Fibroblast of the aortic adventitia (primary cell): ENCODE measurements at regions not wholly inside any gene's neighbourhood (a gene's known extent, or its start where the extent isn't known, plus 50 kb on each side); places are given as distances from the start of the nearest gene placed in this dataset.

ENCODE experiments used
- DNase-seq: peaks from one replicate; pipeline ENCODE4 v3.0.0-alpha.2; 2010; ENCODE audit warnings: low read depth
- H3K4me3 ChIP-seq: 2 replicates; pipeline ENCODE4 v1.5.1; 2011; ENCODE audit warnings: low read depth, mild to moderate bottlenecking, control low read depth, low read length, moderate library complexity
- TF ChIP-seq, protein P1 (sequence below): IDR thresholded peaks from 2 replicates; pipeline ENCODE4 v1.5.1; 2011; ENCODE audit warnings: mild to moderate bottlenecking, low read length, control low read depth, inconsistent platforms; ENCODE audit not compliant: insufficient read depth

- TF ChIP-seq, protein P1, sequence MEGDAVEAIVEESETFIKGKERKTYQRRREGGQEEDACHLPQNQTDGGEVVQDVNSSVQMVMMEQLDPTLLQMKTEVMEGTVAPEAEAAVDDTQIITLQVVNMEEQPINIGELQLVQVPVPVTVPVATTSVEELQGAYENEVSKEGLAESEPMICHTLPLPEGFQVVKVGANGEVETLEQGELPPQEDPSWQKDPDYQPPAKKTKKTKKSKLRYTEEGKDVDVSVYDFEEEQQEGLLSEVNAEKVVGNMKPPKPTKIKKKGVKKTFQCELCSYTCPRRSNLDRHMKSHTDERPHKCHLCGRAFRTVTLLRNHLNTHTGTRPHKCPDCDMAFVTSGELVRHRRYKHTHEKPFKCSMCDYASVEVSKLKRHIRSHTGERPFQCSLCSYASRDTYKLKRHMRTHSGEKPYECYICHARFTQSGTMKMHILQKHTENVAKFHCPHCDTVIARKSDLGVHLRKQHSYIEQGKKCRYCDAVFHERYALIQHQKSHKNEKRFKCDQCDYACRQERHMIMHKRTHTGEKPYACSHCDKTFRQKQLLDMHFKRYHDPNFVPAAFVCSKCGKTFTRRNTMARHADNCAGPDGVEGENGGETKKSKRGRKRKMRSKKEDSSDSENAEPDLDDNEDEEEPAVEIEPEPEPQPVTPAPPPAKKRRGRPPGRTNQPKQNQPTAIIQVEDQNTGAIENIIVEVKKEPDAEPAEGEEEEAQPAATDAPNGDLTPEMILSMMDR: no peak
- H3K4me3 ChIP-seq: no peak overlapping the region
- no peak for DNase-seq
Observed at GRCh38 chr16:86639354-86639753, 61.0 kb downstream of the FOXL1 start.

GRCh38 chr16:86640265-86640843 is 62.0 kb downstream of the FOXL1 start:
- DNase-seq: no peak
- TF ChIP-seq, protein P1: no peak
- H3K4me3 ChIP-seq: no peak overlapping the region

- TF ChIP-seq, protein P1: no peak
- H3K4me3 ChIP-seq: no peak overlapping the region
- no peak for DNase-seq
Observed at GRCh38 chr16:86642087-86642486, 63.7 kb downstream of the FOXL1 start.

- TF ChIP-seq, protein P1: no peak
- no peak overlapping the region for H3K4me3 ChIP-seq
- no peak for DNase-seq
Observed at GRCh38 chr16:86643671-86644070, 65.3 kb downstream of the FOXL1 start.

GRCh38 chr16:86647561-86647960 is 69.2 kb downstream of the FOXL1 start:
- TF ChIP-seq, protein P1: no peak
- DNase-seq: no peak
- H3K4me3 ChIP-seq: no peak overlapping the region

- TF ChIP-seq, protein P1: no peak
- no peak overlapping the region for H3K4me3 ChIP-seq
- no peak for DNase-seq
Observed at GRCh38 chr16:86649875-86650274, 71.5 kb downstream of the FOXL1 start.

DNA sequence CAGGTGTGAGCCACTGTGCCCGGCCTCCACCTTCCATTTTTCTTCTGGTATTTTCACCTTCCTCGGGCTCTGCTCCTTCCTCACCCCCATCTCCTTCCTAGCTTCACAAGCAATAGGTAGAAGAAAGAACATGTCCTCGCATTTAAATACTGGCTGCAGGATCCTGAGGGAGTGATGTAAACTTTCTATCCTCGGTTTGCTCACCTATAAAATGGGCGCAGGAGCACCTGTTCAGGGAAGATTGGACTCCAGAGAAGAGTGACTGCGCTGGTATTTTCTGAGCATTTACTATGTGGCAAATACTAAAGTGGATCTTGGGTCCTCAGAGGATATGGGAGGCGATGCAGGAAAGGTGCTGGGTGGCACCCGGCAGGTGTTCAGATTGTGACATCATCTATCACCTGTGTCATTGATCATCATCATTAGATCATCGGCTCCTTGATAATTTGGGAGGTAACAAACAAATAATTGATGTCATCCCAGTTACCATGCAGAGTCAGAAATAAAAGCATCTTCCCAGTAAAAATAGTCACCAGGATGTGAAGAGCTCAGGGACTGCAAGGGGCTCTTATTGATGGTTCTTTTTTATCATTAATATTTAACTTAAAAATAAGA is 72.8 kb downstream of the FOXL1 start:
- H3K4me3 ChIP-seq: no peak overlapping the region
- DNase-seq: no peak
- TF ChIP-seq, protein P1: no peak
